H1 (cell line): ENCODE measurements at regions not wholly inside any gene's neighbourhood (a gene's known extent, or its start where the extent isn't known, plus 50 kb on each side); places are given as distances from the start of the nearest gene placed in this dataset.

Experiments used
- CTCF ChIA-PET: fragments of 300-600 bp; sonication (Branson Sonifier 250); formaldehyde crosslinking; loops from one replicate; lab custom pipeline; 2021; ENCODE audit not compliant: partially characterized antibody; lab: Charles Lee
- POLR2A ChIA-PET: fragments of 300-600 bp; sonication (Branson Sonifier 250); formaldehyde crosslinking; loops from one replicate; lab custom pipeline; 2021; ENCODE audit warnings: inconsistent platforms; ENCODE audit not compliant: partially characterized antibody; lab: Charles Lee
- DNase-seq, 2 experiments: peaks; one replicate each; pipeline versions ENCODE4 v3.0.0 to v3.0.0-alpha.2; 2010 to 2022; ENCODE audit warnings: low spot score in 2 of 2, low read depth in 1 of 2, mixed read lengths in 1 of 2
- FAIRE-seq: peaks from 2 replicates; lab custom pipeline; 2011; peaks lifted over from hg19 to GRCh38; lab: Jason Lieb, UNC
- H2AFZ ChIP-seq: 2 replicates; pipeline ENCODE4 v1.8.1; 2012; ENCODE audit warnings: low read length, inconsistent platforms
- H2AK5ac ChIP-seq: 2 replicates; pipeline ENCODE4 v1.6.1; 2013; ENCODE audit warnings: low read depth, low read length
- H2BK120ac ChIP-seq: replicated peaks from 2 replicates; pipeline ENCODE3; 2013; ENCODE audit warnings: low read depth, low read length, inconsistent platforms
- H2BK12ac ChIP-seq: 2 replicates; pipeline ENCODE4 v1.6.1; 2013; ENCODE audit warnings: low read depth, low read length
- H2BK15ac ChIP-seq: 2 replicates; pipeline ENCODE4 v1.6.1; 2013; ENCODE audit warnings: low read length
- H2BK20ac ChIP-seq: 2 replicates; pipeline ENCODE4 v1.6.1; 2013; ENCODE audit warnings: low read length
- H2BK5ac ChIP-seq: 2 replicates; pipeline ENCODE4 v1.6.1; 2013; ENCODE audit warnings: low read depth, low read length
- H3K14ac ChIP-seq: 2 replicates; pipeline ENCODE4 v1.6.1; 2013; ENCODE audit warnings: inconsistent platforms; ENCODE audit not compliant: insufficient read length
- H3K18ac ChIP-seq: 2 replicates; pipeline ENCODE4 v1.6.1; 2013; ENCODE audit warnings: low read length; ENCODE audit errors: extremely low read depth
- H3K23ac ChIP-seq: 2 replicates; pipeline ENCODE4 v1.6.1; 2013; ENCODE audit warnings: inconsistent platforms; ENCODE audit not compliant: insufficient read length
- H3K23me2 ChIP-seq: 2 replicates; pipeline ENCODE4 v1.6.1; 2013; ENCODE audit warnings: low read depth, low read length
- H3K27ac ChIP-seq: 2 replicates; pipeline ENCODE4 v1.6.1; 2011; ENCODE audit warnings: low read depth, low read length, inconsistent platforms
- H3K27me3 ChIP-seq, 4 experiments: replicated peaks in 1 of 4; 1 replicate in 1 of 4; 2 replicates in 3 of 4; pipeline versions ENCODE4 v1.6.1 to v1.8.1; 2011 to 2013; ENCODE audit warnings: low read length in 3 of 4, mild to moderate bottlenecking in 3 of 4, inconsistent platforms in 2 of 4, mixed read lengths in 2 of 4, moderate library complexity in 1 of 4; ENCODE audit not compliant: control insufficient read depth in 3 of 4, insufficient read depth in 3 of 4; ENCODE audit errors: extremely low read depth in 1 of 4
- H3K36me3 ChIP-seq, 4 experiments: 2 replicates each; pipeline versions ENCODE4 v1.6.1 to v1.8.1; 2011 to 2013; ENCODE audit warnings: mild to moderate bottlenecking in 4 of 4, low read length in 3 of 4, moderate library complexity in 2 of 4, control low read depth in 1 of 4, inconsistent platforms in 1 of 4; ENCODE audit not compliant: insufficient read depth in 4 of 4, control insufficient read depth in 2 of 4
- H3K4ac ChIP-seq: replicated peaks from 2 replicates; pipeline ENCODE3; 2013; ENCODE audit warnings: low read length, low read depth, mixed read lengths, inconsistent platforms; ENCODE audit not compliant: insufficient read length
- H3K4me1 ChIP-seq, 4 experiments: replicated peaks in 1 of 4; 1 replicate in 1 of 4; 2 replicates in 3 of 4; pipeline versions ENCODE4 v1.6.1 to v1.8.1; 2011 to 2013; ENCODE audit warnings: low read length in 3 of 4, inconsistent platforms in 2 of 4, mixed read lengths in 1 of 4; ENCODE audit not compliant: insufficient read depth in 4 of 4, control insufficient read depth in 3 of 4
- H3K4me2 ChIP-seq, 2 experiments: 2 replicates each; pipeline versions ENCODE4 v1.6.1 to v1.8.1; 2011 to 2013; ENCODE audit warnings: low read depth in 2 of 2, low read length in 2 of 2, control low read depth in 1 of 2, inconsistent platforms in 1 of 2, mild to moderate bottlenecking in 1 of 2; ENCODE audit not compliant: insufficient read depth in 1 of 2
- H3K4me3 ChIP-seq, 4 experiments: fragments of 200-600, 300-600 bp in 1 of 4; sonication (generic), shearing (Covaris generic), sonication (Bioruptor Twin) in 1 of 4; 2 replicates each; pipeline versions ENCODE4 v1.5.1 to v1.8.1; 2011 to 2016; ENCODE audit warnings: low read length in 4 of 4, low read depth in 3 of 4, control low read depth in 2 of 4, inconsistent platforms in 2 of 4, mild to moderate bottlenecking in 2 of 4, mixed read lengths in 1 of 4, moderate library complexity in 1 of 4; ENCODE audit not compliant: insufficient read depth in 2 of 4; ENCODE audit errors: extremely low read depth in 1 of 4
- H3K56ac ChIP-seq: replicated peaks from 2 replicates; pipeline ENCODE3; 2013; ENCODE audit warnings: low read depth, mild to moderate bottlenecking, mixed read lengths, low read length, inconsistent platforms; ENCODE audit not compliant: insufficient read length
- H3K79me1 ChIP-seq: 2 replicates; pipeline ENCODE4 v1.6.1; 2013; ENCODE audit warnings: low read depth, low read length, control low read depth
- H3K79me2 ChIP-seq, 2 experiments: 2 replicates each; pipeline versions ENCODE4 v1.6.1 to v1.8.1; 2012 to 2013; ENCODE audit warnings: low read length in 2 of 2, mild to moderate bottlenecking in 2 of 2, inconsistent platforms in 1 of 2; ENCODE audit not compliant: insufficient read depth in 2 of 2, control insufficient read depth in 1 of 2
- H3K9ac ChIP-seq, 4 experiments: replicated peaks in 1 of 4; 1 replicate in 1 of 4; 2 replicates in 3 of 4; pipeline versions ENCODE4 v1.6.1 to v1.8.1; 2011 to 2013; ENCODE audit warnings: low read depth in 3 of 4, low read length in 3 of 4, control low read depth in 2 of 4, mild to moderate bottlenecking in 2 of 4, moderate library complexity in 2 of 4, inconsistent platforms in 1 of 4; ENCODE audit errors: extremely low read depth in 1 of 4
- H3K9me3 ChIP-seq, 2 experiments: 2 replicates each; pipeline versions ENCODE4 v1.6.1 to v1.8.1; 2012 to 2013; ENCODE audit warnings: mild to moderate bottlenecking in 2 of 2, moderate library complexity in 2 of 2, control low read depth in 1 of 2, inconsistent platforms in 1 of 2, low read depth in 1 of 2, low read length in 1 of 2, mixed read lengths in 1 of 2; ENCODE audit not compliant: insufficient read depth in 2 of 2
- H4K20me1 ChIP-seq, 2 experiments: replicated peaks in 1 of 2; 2 replicates each; pipeline versions ENCODE3 to v1.8.1; 2011 to 2013; ENCODE audit warnings: inconsistent platforms in 2 of 2, low read length in 2 of 2, mild to moderate bottlenecking in 1 of 2; ENCODE audit not compliant: insufficient read depth in 2 of 2, control insufficient read depth in 1 of 2
- H4K5ac ChIP-seq: 2 replicates; pipeline ENCODE4 v1.6.1; 2013; ENCODE audit warnings: low read length, low read depth, mixed read lengths, inconsistent platforms; ENCODE audit not compliant: insufficient read length
- H4K8ac ChIP-seq: 2 replicates; pipeline ENCODE4 v1.8.0; 2013; ENCODE audit warnings: mild to moderate bottlenecking, moderate library complexity, low read length, inconsistent platforms; ENCODE audit not compliant: insufficient read depth; ENCODE audit errors: extremely low read depth
- H4K91ac ChIP-seq: replicated peaks from 2 replicates; pipeline ENCODE3; 2013; ENCODE audit warnings: low read length, mixed read lengths, inconsistent platforms; ENCODE audit not compliant: insufficient read length
- CBX5 ChIP-seq: fragments of 300-800, 300-1000 bp; sonication (generic); IDR thresholded peaks from 2 replicates; pipeline ENCODE4 v1.7.1; 2016; ENCODE audit warnings: antibody characterized with exemption, low read length, low read depth
- CBX8 ChIP-seq: fragments of 300-800, 300-1000 bp; sonication (generic); IDR thresholded peaks from 2 replicates; pipeline ENCODE4 v1.7.1; 2016; ENCODE audit warnings: low read depth, low read length, borderline replicate concordance
- CHD1 ChIP-seq: IDR thresholded peaks from 2 replicates; pipeline ENCODE4 v1.6.1; 2012; ENCODE audit warnings: low read depth, low read length, improper control_type of control experiment
- EGR1 ChIP-seq: IDR thresholded peaks from 2 replicates; pipeline ENCODE4 v1.6.1; 2011; ENCODE audit warnings: low read depth, low read length, borderline replicate concordance
- HDAC6 ChIP-seq: IDR thresholded peaks from one replicate; pipeline ENCODE4 v1.7.1; 2012; ENCODE audit warnings: low read depth, mild to moderate bottlenecking, inconsistent platforms, low read length, moderate library complexity
- MAFK ChIP-seq: IDR thresholded peaks from 2 replicates; pipeline ENCODE4 v1.6.1; 2012; ENCODE audit warnings: low read depth, mild to moderate bottlenecking, improper control_type of control experiment, low read length
- PHF8 ChIP-seq: fragments of 200-600 bp; sonication (generic); conservative IDR thresholded peaks from 2 replicates; pipeline ENCODE4 v1.7.1; 2012; ENCODE audit warnings: low read depth, mild to moderate bottlenecking, inconsistent platforms, low read length, moderate library complexity
- RBBP5 ChIP-seq: IDR thresholded peaks from 2 replicates; pipeline ENCODE4 v1.7.1; 2012; ENCODE audit warnings: low read depth, mild to moderate bottlenecking, inconsistent platforms, low read length, moderate library complexity, borderline replicate concordance
- RXRA ChIP-seq: IDR thresholded peaks from 2 replicates; pipeline ENCODE4 v1.6.1; 2011; ENCODE audit warnings: low read depth, mild to moderate bottlenecking, low read length, moderate library complexity; ENCODE audit not compliant: insufficient read depth
- SAP30 ChIP-seq: fragments of 300-600 bp; sonication (generic); IDR thresholded peaks from 2 replicates; pipeline ENCODE4 v1.7.1; 2012; ENCODE audit warnings: low read length, moderate library complexity, mild to moderate bottlenecking, inconsistent platforms; ENCODE audit not compliant: insufficient read depth, insufficient replicate concordance
- SIRT6 ChIP-seq: IDR thresholded peaks from one replicate; pipeline ENCODE4 v1.7.1; 2012; ENCODE audit warnings: low read length, inconsistent platforms
- SIX5 ChIP-seq: IDR thresholded peaks from 2 replicates; pipeline ENCODE4 v1.6.1; 2011; ENCODE audit warnings: mild to moderate bottlenecking, low read depth, low read length
- SUZ12 ChIP-seq: fragments of 200-600 bp; sonication (generic); IDR thresholded peaks from 2 replicates; pipeline ENCODE4 v1.6.1; 2012; ENCODE audit warnings: mild to moderate bottlenecking, inconsistent platforms, low read length, moderate library complexity, mixed read lengths
- TAF7 ChIP-seq: optimal IDR thresholded peaks from 2 replicates; pipeline ENCODE3; 2011; ENCODE audit warnings: low read depth, mild to moderate bottlenecking, inconsistent platforms, low read length, moderate library complexity, borderline replicate concordance
- TCF12 ChIP-seq: IDR thresholded peaks from 2 replicates; pipeline ENCODE4 v1.6.1; 2011; ENCODE audit warnings: low read depth, mild to moderate bottlenecking, low read length
- YY1 ChIP-seq: IDR thresholded peaks from 2 replicates; pipeline ENCODE4 v1.6.1; 2011; ENCODE audit warnings: low read depth, mild to moderate bottlenecking, low read length
- WGBS, 2 experiments: shearing (Covaris generic) in 1 of 2; methylation state at CpG; one replicate each; pipeline versions ENCODE4 v1.1.6 to v1.1.7; 2013 to 2015; ENCODE audit warnings: low lambda C conversion rate in 2 of 2, mixed read lengths in 2 of 2, inconsistent platforms in 1 of 2, low coverage in 1 of 2, missing lambda C conversion rate in 1 of 2; ENCODE audit not compliant: insufficient replicate concordance in 2 of 2, insufficient coverage in 1 of 2, insufficient read length in 1 of 2; ENCODE audit errors: extremely low coverage in 1 of 2, missing lambda C conversion rate in 1 of 2; 5-methylcytosine and 5-hydroxymethylcytosine counted together

DNA sequence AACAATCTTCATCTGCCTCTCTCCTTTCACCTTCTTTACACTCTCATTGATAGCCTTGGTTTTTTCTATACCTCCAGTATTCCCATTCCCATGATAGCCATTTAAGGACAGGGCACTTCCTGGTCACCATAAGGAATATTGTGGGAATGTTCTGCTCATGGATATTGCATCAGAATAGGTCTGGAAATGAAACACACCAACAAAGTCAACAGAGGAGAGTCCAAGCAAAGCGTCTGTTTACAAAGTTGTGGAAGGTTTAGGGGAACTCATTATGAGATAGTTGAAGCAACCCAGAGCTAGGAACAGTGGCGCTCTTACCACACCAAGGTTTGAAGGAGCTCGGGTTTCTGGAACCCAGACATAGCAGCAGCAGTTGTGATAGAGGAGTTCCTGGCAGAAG, 150.3 kb upstream of the TNP1 start:
- 92% methylated on average over 3 of the region's 3 CpGs; no CpG with 5 or more reads in 1 of the 2 experiments for WGBS, 2 experiments
- no peak for FAIRE-seq
- DNase-seq, result no peak

More for the DNA sequence above, 150.3 kb upstream of the TNP1 start:
- no peak overlapping the region for H2BK20ac ChIP-seq
- H3K27me3 ChIP-seq, result no peaks in the 10 kb centered on the region
- no peak overlapping the region for H3K23ac ChIP-seq
- H3K18ac ChIP-seq, result no peak overlapping the region
- H3K4me3 ChIP-seq, result no peak overlapping the region
- H3K14ac ChIP-seq, result no peak overlapping the region
- H3K56ac ChIP-seq, result no peak overlapping the region
- H2BK120ac ChIP-seq, result no peak overlapping the region
- H3K27ac ChIP-seq, result no peak overlapping the region
- H3K36me3 ChIP-seq, result no peaks in the 10 kb centered on the region
- no peaks in the 10 kb centered on the region for H3K79me1 ChIP-seq
- POLR2A ChIA-PET, result no interaction called here
- no peak overlapping the region for H4K91ac ChIP-seq
- H3K4ac ChIP-seq, result no peak overlapping the region
- TF ChIP-seq TCF12, result no peak
- no peak for TF ChIP-seq PHF8
- no peak for TF ChIP-seq CHD1
- TF ChIP-seq TAF7, result no peak
- no peak for TF ChIP-seq RXRA
- TF ChIP-seq MAFK, result no peak
- no peak for TF ChIP-seq EGR1
- no peak for TF ChIP-seq SIRT6
- no peak for TF ChIP-seq CBX5
- TF ChIP-seq RBBP5, result no peak
- no peak for TF ChIP-seq YY1
- no peak for TF ChIP-seq SAP30
- no peak for TF ChIP-seq HDAC6
- no peak for TF ChIP-seq CBX8
- no peak for TF ChIP-seq SUZ12
- no peak for TF ChIP-seq SIX5
- H2AFZ ChIP-seq, result no peak overlapping the region
- H3K9ac ChIP-seq, result no peak overlapping the region
- H2BK5ac ChIP-seq, result no peak overlapping the region
- H2BK12ac ChIP-seq, result no peak overlapping the region
- no peaks in the 10 kb centered on the region for H3K79me2 ChIP-seq
- no peak overlapping the region for H3K4me2 ChIP-seq
- no peak overlapping the region for H2BK15ac ChIP-seq
- H3K23me2 ChIP-seq, result no peaks in the 10 kb centered on the region; the same call in 1 of the 2 replicates
- no peak overlapping the region for H4K8ac ChIP-seq
- CTCF ChIA-PET, result interaction anchor here (1.2 to 1.5 kb wide), 3 partner anchors 18 to 97 kb away, joined by 3 to 5 read pairs (median 4); no protein-coding TSS in a partner anchor
- H3K9me3 ChIP-seq, result no peaks in the 10 kb centered on the region
- H4K20me1 ChIP-seq, result no peaks in the 10 kb centered on the region
- H3K4me1 ChIP-seq, result no peaks in the 10 kb centered on the region
- H2AK5ac ChIP-seq, result no peak overlapping the region
- no peak overlapping the region for H4K5ac ChIP-seq
